GM19043 (cell line): ENCODE measurements at regions not wholly inside any gene's neighbourhood (a gene's known extent, or its start where the extent isn't known, plus 50 kb on each side); places are given as distances from the start of the nearest gene placed in this dataset.

Source experiments
- ATAC-seq: cut with Tn5 transposase; IDR thresholded peaks from one replicate; pipeline ENCODE4 v1.9.1; 2021; ENCODE audit warnings: low read depth; ENCODE audit not compliant: unreplicated experiment

GRCh38 chr18:26794230-26795101 is 71.0 kb downstream of the AQP4 start:
- no peak for ATAC-seq

GRCh38 chr18:26792661-26793060 is 72.8 kb downstream of the AQP4 start:
- no peak for ATAC-seq

- no peak for ATAC-seq
Observed at GRCh38 chr18:26791676-26792075, 73.8 kb downstream of the AQP4 start.

DNA sequence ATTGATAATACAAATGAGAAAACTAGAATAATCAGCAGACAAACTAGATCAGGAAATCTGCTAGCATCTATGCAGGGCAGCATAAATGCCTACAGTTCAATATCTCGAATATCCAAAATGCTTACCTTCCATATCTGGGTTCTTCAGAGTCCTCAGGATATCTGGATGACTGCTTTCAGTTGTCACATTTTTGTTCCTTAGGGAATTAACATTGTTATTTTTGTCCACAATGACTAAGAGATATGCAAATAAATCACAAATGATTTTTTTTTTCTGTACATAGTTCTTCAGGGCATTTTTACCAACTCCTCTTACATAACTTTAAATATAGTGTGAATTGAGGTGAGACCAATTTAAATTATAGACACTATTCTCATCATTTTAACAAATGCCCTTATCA is 80.9 kb downstream of the AQP4 start:
- no peak for ATAC-seq

GRCh38 chr18:26783170-26783569 is 82.3 kb downstream of the AQP4 start:
- ATAC-seq: no peak

DNA sequence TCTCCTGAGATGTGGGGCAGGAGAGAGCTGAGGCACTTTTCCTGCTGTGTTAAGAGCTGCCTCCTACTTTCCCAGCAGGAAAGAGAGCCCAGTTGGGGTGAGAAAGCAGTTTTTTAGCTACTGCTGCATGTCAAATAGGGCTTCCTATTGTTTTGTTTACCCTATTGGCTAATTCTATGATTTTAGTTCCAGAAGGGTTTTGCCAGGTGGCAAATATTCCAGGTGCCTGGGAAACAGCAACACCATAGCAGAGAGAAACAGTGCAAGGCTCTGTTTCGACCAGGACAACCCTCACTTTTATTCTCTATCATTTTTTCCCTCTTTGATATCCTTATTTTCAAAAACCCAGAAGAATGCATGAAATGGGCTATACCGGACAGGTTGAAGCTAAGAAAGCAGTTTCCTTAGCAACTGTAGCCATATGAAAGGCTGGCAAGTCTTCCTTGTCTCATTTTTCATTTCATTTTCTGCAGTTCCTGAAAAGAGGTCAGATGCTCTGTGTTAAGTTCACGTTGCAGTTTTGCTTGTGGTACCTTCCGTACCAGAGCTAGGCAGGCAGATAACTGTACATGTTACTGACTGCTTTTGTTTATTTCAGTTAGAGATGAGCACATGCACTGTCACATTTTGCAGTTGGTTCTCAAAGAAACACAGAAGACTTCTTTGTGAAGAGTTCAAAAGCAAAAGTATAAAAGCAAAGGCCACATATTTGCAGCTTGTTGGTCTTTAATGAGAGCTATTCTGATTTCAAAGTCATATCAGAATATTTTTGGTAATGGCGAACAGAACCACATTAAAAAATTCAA is 84.8 kb downstream of the AQP4 start:
- ATAC-seq: no peak

DNA sequence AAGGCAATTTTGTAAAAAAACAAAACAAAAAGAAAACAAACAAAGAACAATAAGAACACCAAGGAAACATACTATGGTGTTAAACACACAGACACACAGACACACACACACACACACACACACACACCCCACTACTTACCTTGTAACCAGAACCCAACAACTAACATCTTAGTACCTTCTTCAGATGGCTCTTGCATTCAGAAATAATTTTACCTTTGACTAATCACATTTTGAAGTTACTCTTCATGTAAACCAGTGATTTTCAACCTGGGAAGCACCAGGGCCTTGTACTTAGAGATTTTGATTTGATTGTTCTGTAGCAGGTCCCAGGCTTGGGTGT is 87.5 kb downstream of the AQP4 start:
- ATAC-seq: no peak

- ATAC-seq: no peak
Observed at GRCh38 chr18:26777351-26778053, 88.0 kb downstream of the AQP4 start.

DNA sequence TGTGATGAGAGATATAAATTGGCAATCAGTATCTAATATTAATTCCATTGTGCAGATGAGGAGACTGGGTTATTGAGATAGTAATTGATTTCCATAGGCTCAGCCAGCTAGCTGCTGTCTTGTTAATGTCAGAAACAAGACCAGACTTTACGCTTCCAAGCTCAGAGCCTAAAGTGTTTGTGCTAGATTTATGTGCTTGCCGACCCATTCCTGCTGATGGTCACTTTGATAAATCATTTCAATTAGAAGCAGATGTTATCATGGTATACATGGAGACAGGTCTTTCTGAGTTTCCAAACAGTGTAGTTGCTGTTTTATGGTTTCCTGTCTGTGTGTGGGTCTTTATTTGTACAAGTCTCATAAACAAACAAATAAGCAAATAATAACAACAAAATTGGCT is 92.8 kb downstream of the AQP4 start:
- no peak for ATAC-seq

DNA sequence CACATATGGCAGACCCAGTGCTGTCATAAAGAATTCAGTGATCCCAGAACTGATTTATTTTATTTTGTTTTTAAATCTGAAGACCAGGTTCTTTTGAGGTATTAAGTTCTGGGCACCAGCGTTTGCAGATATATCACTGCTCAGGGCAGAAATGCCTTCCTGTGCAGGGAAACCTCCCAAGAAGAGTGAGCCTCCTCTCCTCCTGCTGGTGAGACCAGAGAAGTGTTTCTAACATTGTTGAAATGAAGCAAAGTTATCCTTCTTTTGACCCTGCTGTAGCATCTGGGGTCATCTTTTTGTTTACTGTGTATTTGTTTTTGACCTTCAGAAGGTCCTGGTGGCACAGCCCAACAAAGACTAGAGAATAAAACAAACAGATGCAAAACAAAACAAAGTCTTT is 94.0 kb downstream of the AQP4 start:
- no peak for ATAC-seq

DNA sequence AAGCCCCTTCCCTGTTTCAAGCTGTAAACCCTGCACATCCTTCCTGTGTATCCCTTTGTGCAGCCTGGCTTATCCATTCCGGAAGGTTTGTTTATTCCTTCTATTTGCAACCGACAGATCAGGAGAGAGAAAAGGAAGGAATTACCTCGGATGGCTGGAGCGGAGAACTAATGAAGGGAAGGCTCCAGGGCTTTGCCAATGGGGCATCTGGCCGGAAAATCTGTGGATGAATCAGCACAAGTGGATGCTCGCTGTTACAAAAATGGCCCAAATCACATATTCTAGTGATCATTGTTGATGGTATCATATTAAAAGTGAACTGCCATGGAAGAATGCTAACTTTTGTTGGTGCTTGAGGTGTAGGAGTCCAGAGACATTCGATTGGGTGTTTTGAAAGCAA is 97.1 kb downstream of the AQP4 start:
- ATAC-seq: no peak

DNA sequence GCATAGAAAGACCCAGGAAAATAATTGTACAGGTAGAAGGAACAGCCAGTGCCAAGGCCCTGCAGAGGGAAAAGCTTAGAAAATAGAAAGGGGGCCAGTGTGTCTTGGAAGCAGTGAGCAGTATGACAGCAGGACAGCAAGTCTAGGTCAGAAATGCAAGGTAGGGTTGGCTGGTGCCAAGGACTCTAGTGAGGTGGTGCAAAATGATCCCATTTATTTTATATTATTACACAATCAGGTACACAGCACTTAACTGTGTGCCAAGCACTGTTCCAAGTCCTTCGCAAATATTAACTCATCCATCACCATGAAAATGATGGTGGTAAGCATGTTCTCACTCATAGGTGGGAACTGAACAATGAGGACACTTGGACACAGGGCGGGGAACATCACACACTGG is 100.0 kb downstream of the AQP4 start:
- no peak for ATAC-seq

DNA sequence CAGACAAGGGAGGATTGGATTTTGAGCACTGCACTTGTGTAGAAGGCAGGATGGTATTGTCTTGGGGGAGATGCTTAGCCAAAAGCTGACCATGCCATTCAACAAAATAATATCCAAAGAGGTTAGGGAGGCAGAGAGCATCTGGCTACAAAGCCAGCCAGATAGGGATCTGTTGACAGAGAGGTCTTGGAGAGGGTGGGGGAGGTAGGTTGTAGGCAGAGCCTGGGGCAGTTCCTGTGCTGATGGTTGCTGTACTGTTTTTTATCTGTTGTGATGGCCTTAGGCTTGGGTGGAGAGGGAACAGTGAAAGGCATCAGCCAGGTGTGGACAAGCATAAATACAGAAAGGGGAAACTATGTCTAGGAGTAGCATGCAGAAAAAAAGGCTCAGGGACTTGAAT is 100.9 kb downstream of the AQP4 start:
- no peak for ATAC-seq

GRCh38 chr18:26764177-26764576 is 101.3 kb downstream of the AQP4 start:
- no peak for ATAC-seq

DNA sequence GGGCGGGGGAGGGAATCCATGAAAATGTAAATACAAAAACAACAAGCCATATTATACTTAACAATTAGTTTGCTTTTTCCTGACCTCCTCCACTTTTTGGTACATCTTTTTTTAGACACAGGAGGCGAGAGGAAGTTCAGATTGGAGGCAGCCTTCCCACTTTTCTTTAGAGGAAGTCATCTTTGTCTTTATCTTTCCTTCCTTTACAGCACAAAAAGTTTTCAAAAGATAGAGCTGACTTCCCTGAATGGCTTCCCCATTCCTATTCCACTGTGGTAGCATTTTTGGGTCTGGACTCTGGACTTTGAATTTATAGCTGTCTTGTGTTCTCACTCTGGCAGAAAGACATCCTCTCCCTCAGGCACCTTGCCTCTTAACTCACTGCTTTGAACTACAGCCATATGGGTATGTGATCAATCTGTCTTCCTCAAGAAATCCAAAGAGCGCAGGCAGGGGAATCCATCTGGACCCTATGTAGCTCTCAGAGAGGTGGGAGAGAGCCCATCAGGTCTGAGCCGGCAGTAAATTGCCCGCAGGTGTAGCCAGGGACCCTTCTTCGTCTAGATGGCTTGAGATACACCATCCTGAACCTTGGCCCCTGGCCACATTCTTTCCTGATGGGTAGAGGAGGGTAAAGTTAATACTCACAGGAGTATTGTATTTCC is 101.9 kb downstream of the AQP4 start:
- ATAC-seq: no peak

- no peak for ATAC-seq
Observed at GRCh38 chr18:26757263-26758019, 108.1 kb downstream of the AQP4 start.

DNA sequence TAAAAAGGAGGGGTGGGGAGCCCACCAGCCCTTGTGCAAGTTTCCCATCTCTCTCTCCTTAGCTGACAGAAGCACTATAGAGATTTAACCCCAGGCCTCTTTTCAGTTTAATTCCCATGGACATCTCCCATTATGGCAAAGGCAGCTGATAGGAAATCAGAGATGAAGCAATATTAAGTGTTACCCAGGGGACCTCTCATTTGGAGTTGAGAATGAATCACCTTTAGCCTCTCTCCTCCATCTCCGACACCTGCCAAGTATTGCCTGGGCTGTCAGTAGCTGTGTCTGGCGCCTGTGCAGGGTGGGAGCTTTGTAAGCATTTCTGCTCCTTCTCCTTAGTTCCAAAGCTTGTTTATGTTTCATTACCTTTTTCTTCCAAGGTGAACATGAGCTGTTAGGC is 109.0 kb downstream of the AQP4 start:
- ATAC-seq: no peak

- ATAC-seq: no peak
Observed at GRCh38 chr18:26746826-26747475, 118.6 kb downstream of the AQP4 start.

- ATAC-seq: no peak
Observed at GRCh38 chr18:26746398-26746797, 119.1 kb downstream of the AQP4 start.
